K562 (cell line): ENCODE measurements at regions not wholly inside any gene's neighbourhood (a gene's known extent, or its start where the extent isn't known, plus 50 kb on each side); places are given as distances from the start of the nearest gene placed in this dataset.

Source experiments
- DACH1 ChIP-seq: fragments of 450-650 bp; IDR thresholded peaks from 2 replicates; pipeline ENCODE4 v1.6.1; 2018; ENCODE audit not compliant: partially characterized antibody
- E2F1 ChIP-seq: sonication (generic); formaldehyde crosslinking; IDR thresholded peaks from 2 replicates; pipeline ENCODE4 v1.8.1; 2023; ENCODE audit warnings: mild to moderate bottlenecking, missing genetic modification reagents, moderate library complexity
- FOXK2 ChIP-seq, 2 experiments: fragments of 450-650 bp; IDR thresholded peaks in 1 of 2; conservative IDR thresholded peaks in 1 of 2; 2 replicates each; pipeline ENCODE4 v1.6.1; 2016; ENCODE audit warnings: low read depth in 2 of 2, mild to moderate bottlenecking in 1 of 2
- HINFP ChIP-seq: fragments of 450-650 bp; conservative IDR thresholded peaks from 2 replicates; pipeline ENCODE4 v1.6.1; 2016; ENCODE audit warnings: missing genetic modification characterization, low read depth, mild to moderate bottlenecking, control low read depth, missing compliant biosample characterization
- NKRF ChIP-seq: fragments of 450-650 bp; IDR thresholded peaks from 2 replicates; pipeline ENCODE4 v1.6.1; 2016; ENCODE audit warnings: borderline replicate concordance
- POLR3A ChIP-seq: IDR thresholded peaks from 2 replicates; pipeline ENCODE4 v1.6.1; 2011; ENCODE audit warnings: borderline replicate concordance, mild to moderate bottlenecking, moderate library complexity; ENCODE audit not compliant: insufficient read length, insufficient read depth; ENCODE audit errors: extremely low read depth
- RBFOX2 ChIP-seq: fragments of 200-400 bp; formaldehyde crosslinking; IDR thresholded peaks from 2 replicates; pipeline ENCODE4 v1.6.1; 2017; ENCODE audit warnings: low read depth, mild to moderate bottlenecking, low read length, moderate library complexity
- STAT6 ChIP-seq: sonication (generic); formaldehyde crosslinking; IDR thresholded peaks from 2 replicates; pipeline ENCODE4 v1.8.1; 2023; ENCODE audit warnings: mild to moderate bottlenecking, missing genetic modification reagents
- TFE3 ChIP-seq: fragments of 450-650 bp; formaldehyde crosslinking; IDR thresholded peaks from 2 replicates; pipeline ENCODE4 v1.4.0; 2020; ENCODE audit warnings: mild to moderate bottlenecking, mixed read lengths
- ZFX ChIP-seq: sonication (generic); formaldehyde crosslinking; IDR thresholded peaks from 2 replicates; pipeline ENCODE4 v1.8.0; 2022; ENCODE audit warnings: mild to moderate bottlenecking, missing genetic modification reagents, moderate library complexity
- ZNF12 ChIP-seq: sonication (generic); formaldehyde crosslinking; IDR thresholded peaks from 2 replicates; pipeline ENCODE4 v1.4.0; 2020; ENCODE audit warnings: mild to moderate bottlenecking, missing genetic modification reagents
- ZNF609 ChIP-seq: sonication (generic); formaldehyde crosslinking; IDR thresholded peaks from 2 replicates; pipeline ENCODE4 v1.8.1; 2023; ENCODE audit warnings: missing genetic modification reagents, mild to moderate bottlenecking, borderline replicate concordance

GRCh38 chr16:48687421-48688038, 77.5 kb upstream of the N4BP1 start (continued):
- no peak for TF ChIP-seq NKRF
- TF ChIP-seq DACH1, result no peak
- TF ChIP-seq STAT6 (CRISPR knock-in tag), result no peak
- TF ChIP-seq RBFOX2, result no peak
- no peak for TF ChIP-seq HINFP (tag)
- no peak for TF ChIP-seq FOXK2 (conservative IDR thresholded peaks at IDR 0.05 in 1 of 2, IDR thresholded peaks at IDR 0.05 in 1 of 2; ENCODE audit: low read depth in 2 of 2)
- TF ChIP-seq ZNF609 (CRISPR knock-in tag), result no peak
- TF ChIP-seq ZFX (CRISPR knock-in tag), result no peak
- no peak for TF ChIP-seq TFE3
- TF ChIP-seq POLR3A, result no peak
- TF ChIP-seq E2F1 (CRISPR knock-in tag), result no peak
- no peak for TF ChIP-seq ZNF12 (CRISPR knock-in tag)
